ENCODE measurements at regions not wholly inside any gene's neighbourhood (a gene's known extent, or its start where the extent isn't known, plus 50 kb on each side); places are given as distances from the start of the nearest gene placed in this dataset.

DNA sequence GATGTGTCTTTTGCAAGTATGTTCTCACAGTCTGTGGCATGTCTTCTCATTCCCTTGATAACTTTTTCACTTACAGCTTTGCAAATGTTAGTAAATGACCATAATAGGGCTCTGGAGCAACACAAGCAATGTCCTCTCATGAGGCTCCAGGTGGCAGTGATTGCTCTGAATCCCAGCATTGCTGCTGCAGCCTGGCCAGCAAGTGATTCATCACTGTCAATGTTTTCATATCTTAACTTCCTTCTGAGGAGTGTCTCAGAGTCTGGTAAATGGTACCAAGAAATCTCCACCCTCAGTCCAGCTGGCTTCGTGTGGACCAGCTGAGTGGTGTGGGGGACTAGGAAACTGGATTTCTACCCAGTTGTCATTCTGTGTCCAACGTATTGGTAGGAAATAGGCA, 139.6 kb downstream of the MYLK4 start:
- WGBS (ENCODE audit: low lambda C conversion rate), result 2% methylated on average over 2 of the region's 2 CpGs
- POLR2A ChIA-PET, result no interaction called here

DNA sequence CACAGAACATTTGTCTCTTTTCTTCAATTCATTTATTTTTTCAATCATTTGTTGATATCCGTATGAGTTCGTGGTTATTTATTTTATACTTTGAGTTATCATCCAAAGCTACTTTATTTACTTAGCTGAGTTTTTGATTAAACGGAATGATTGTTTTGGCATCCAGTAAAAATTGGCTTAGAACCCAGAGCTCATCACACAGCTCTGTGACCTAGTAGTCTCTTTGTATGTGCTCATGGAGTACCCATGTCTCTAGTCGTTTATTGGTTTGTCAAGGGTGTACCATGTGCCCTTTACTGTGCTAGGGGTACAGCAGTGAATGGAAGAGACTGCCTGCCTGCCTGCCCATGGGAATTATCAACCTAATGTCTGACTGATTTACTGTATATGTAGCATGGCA, 142.2 kb downstream of the MYLK4 start:
- no peaks in the 10 kb centered on the region for H3K9me3 ChIP-seq (ENCODE audit: low read length)
- DNase-seq (ENCODE audit: low spot score) (no peak), FAIRE-seq (no peak), ATAC-seq (no peak)
- POLR2A ChIA-PET, result no interaction called here
- intact Hi-C loops (cut with micrococcal nuclease; ENCODE audit: unreplicated experiment), result no loop called here
- H3K27ac ChIP-seq (ENCODE audit: extremely low read length, insufficient read depth, low read length), result no peak overlapping the region
- H4K20me1 ChIP-seq (ENCODE audit: insufficient read depth, low read length), result no peaks in the 10 kb centered on the region
- H3K4me3 ChIP-seq (replicated peaks in 1 of 3; ENCODE audit: insufficient read depth in 1 of 3, low read depth in 2 of 3, low read length in 3 of 3), result no peak overlapping the region
- no peaks in the 10 kb centered on the region for H3K79me2 ChIP-seq (ENCODE audit: insufficient read depth, low read length)
- TF ChIP-seq TMF1 (CRISPR knock-in tag; IDR thresholded peaks at IDR 0.05; ENCODE audit: low read depth) (no peak), RFXAP (CRISPR knock-in tag; IDR thresholded peaks at IDR 0.05; ENCODE audit: borderline replicate concordance) (no peak), ZNF615 (CRISPR knock-in tag; IDR thresholded peaks at IDR 0.05; ENCODE audit: borderline replicate concordance) (no peak), ZNF672 (CRISPR knock-in tag; IDR thresholded peaks at IDR 0.05) (no peak), ZNF766 (CRISPR knock-in tag; IDR thresholded peaks at IDR 0.05; ENCODE audit: borderline replicate concordance) (no peak), ATF7 (IDR thresholded peaks at IDR 0.05) (no peak), ATF7 (CRISPR knock-in tag; IDR thresholded peaks at IDR 0.05) (no peak), ZFX (CRISPR knock-in tag; IDR thresholded peaks at IDR 0.05; ENCODE audit: low read depth) (no peak), ZNF839 (CRISPR knock-in tag; IDR thresholded peaks at IDR 0.05; ENCODE audit: borderline replicate concordance) (no peak), NONO (IDR thresholded peaks at IDR 0.05) (no peak), NONO (CRISPR knock-in tag; conservative IDR thresholded peaks at IDR 0.05) (no peak), MED8 (CRISPR knock-in tag; IDR thresholded peaks at IDR 0.05; ENCODE audit: insufficient replicate concordance) (no peak), CBX5 (CRISPR knock-in tag; IDR thresholded peaks at IDR 0.05; ENCODE audit: borderline replicate concordance) (no peak), RFX3 (CRISPR knock-in tag; IDR thresholded peaks at IDR 0.05) (no peak), THYN1 (CRISPR knock-in tag; IDR thresholded peaks at IDR 0.05; ENCODE audit: borderline replicate concordance, low read depth) (no peak), ARID2 (CRISPR knock-in tag; IDR thresholded peaks at IDR 0.05; ENCODE audit: borderline replicate concordance) (no peak)
- TF ChIP-seq, protein P1, sequence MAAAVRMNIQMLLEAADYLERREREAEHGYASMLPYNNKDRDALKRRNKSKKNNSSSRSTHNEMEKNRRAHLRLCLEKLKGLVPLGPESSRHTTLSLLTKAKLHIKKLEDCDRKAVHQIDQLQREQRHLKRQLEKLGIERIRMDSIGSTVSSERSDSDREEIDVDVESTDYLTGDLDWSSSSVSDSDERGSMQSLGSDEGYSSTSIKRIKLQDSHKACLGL (CRISPR knock-in tag; IDR thresholded peaks at IDR 0.05), result no peak
- H3K36me3 ChIP-seq (replicated peaks in 1 of 2; ENCODE audit: control insufficient read depth in 1 of 2, insufficient read depth in 2 of 2, low read length in 2 of 2), result no peaks in the 10 kb centered on the region
- H3K27me3 ChIP-seq (ENCODE audit: control insufficient read depth in 1 of 2, insufficient read depth in 2 of 2, low read length in 2 of 2), result peaks cover 0 to 4% of the 10 kb centered on the region in 2 experiments; a peak in 1 of 5 replicates
- H2AFZ ChIP-seq (ENCODE audit: low read length), result no peak overlapping the region
- whole genome bisulfite sequencing (ENCODE audit: low lambda C conversion rate), result 43% methylated on average over 4 of the region's 4 CpGs
- in situ Hi-C loops (cut with HindIII; ENCODE audit: extremely low pct_ligation_motif_present, low pct_unique_long_range_greater_than_20kb), result no loop called here
- H3K4me1 ChIP-seq (ENCODE audit: insufficient read depth, low read length), result no peaks in the 10 kb centered on the region
- BruUV-seq (replicated peaks), result no TSS peak
- CTCF ChIA-PET (ENCODE audit: low intra/inter-chr PET ratio, low total read pairs), result no interaction called here
- no peak overlapping the region for H3K9ac ChIP-seq (ENCODE audit: insufficient read depth, low read depth, low read length)
- no peak overlapping the region for H3K4me2 ChIP-seq (ENCODE audit: low read depth, low read length)

More for the DNA sequence above, 139.6 kb downstream of the MYLK4 start:
- Histone ChIP-seq H2AFZ (ENCODE audit: low read length) (no peak overlapping the region), H3K4me3 (replicated peaks in 1 of 3; ENCODE audit: insufficient read depth in 1 of 3, low read depth in 2 of 3, low read length in 3 of 3) (no peak overlapping the region), H3K9ac (ENCODE audit: insufficient read depth, low read depth, low read length) (no peak overlapping the region), H3K36me3 (replicated peaks in 1 of 2; ENCODE audit: control insufficient read depth in 1 of 2, insufficient read depth in 2 of 2, low read length in 2 of 2) (no peaks in the 10 kb centered on the region), H3K27ac (ENCODE audit: extremely low read length, insufficient read depth, low read length) (no peak overlapping the region), H3K79me2 (ENCODE audit: insufficient read depth, low read length) (no peaks in the 10 kb centered on the region), H4K20me1 (ENCODE audit: insufficient read depth, low read length) (no peaks in the 10 kb centered on the region), H3K4me2 (ENCODE audit: low read depth, low read length) (no peak overlapping the region), H3K4me1 (ENCODE audit: insufficient read depth, low read length) (no peaks in the 10 kb centered on the region), H3K9me3 (ENCODE audit: low read length) (no peaks in the 10 kb centered on the region), H3K27me3 (ENCODE audit: control insufficient read depth in 1 of 2, insufficient read depth in 2 of 2, low read length in 2 of 2) (peaks cover 0 to 4% of the 10 kb centered on the region in 2 experiments; a peak in 1 of 5 replicates)
- DNase-seq (ENCODE audit: low spot score), result no peak
- in situ Hi-C loops (cut with HindIII; ENCODE audit: extremely low pct_ligation_motif_present, low pct_unique_long_range_greater_than_20kb) (no loop called here), intact Hi-C loops (cut with micrococcal nuclease; ENCODE audit: unreplicated experiment) (no loop called here)
- no TSS peak for BruUV-seq (replicated peaks)
- CTCF ChIA-PET (ENCODE audit: low intra/inter-chr PET ratio, low total read pairs), result no interaction called here
- FAIRE-seq, result no peak
- no peak for ATAC-seq
- TF ChIP-seq ZNF317 (CRISPR knock-in tag; IDR thresholded peaks at IDR 0.05), result no peak
- TF ChIP-seq ZNF670 (CRISPR knock-in tag; IDR thresholded peaks at IDR 0.05; ENCODE audit: borderline replicate concordance), result no peak
